ENCODE measurements at regions not wholly inside any gene's neighbourhood (a gene's known extent, or its start where the extent isn't known, plus 50 kb on each side); places are given as distances from the start of the nearest gene placed in this dataset.

DNA sequence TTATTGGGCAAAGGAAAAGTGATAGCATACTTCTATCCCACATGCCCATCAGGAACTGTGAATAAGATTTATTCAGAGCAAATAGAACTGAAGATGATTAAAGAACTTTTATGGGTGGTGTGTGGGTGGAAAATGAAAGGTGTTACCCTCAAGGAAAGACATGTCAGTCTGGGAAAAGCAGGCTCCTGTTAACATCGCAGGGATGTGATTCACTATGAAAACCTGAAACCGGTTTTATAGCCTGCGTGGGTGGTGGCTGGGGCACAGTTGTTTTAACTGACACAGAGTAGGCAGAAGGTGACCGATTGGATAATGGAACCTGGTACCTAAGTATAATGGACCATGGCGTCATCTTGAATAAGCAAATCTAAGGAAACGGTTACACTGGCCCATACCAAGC, 61.3 kb upstream of the CASK start:
- TF ChIP-seq POLR2A (IDR thresholded peaks at IDR 0.05): no peak
- TF ChIP-seq, protein P1, sequence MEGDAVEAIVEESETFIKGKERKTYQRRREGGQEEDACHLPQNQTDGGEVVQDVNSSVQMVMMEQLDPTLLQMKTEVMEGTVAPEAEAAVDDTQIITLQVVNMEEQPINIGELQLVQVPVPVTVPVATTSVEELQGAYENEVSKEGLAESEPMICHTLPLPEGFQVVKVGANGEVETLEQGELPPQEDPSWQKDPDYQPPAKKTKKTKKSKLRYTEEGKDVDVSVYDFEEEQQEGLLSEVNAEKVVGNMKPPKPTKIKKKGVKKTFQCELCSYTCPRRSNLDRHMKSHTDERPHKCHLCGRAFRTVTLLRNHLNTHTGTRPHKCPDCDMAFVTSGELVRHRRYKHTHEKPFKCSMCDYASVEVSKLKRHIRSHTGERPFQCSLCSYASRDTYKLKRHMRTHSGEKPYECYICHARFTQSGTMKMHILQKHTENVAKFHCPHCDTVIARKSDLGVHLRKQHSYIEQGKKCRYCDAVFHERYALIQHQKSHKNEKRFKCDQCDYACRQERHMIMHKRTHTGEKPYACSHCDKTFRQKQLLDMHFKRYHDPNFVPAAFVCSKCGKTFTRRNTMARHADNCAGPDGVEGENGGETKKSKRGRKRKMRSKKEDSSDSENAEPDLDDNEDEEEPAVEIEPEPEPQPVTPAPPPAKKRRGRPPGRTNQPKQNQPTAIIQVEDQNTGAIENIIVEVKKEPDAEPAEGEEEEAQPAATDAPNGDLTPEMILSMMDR (IDR thresholded peaks at IDR 0.05): no peak
